Neural progenitor cell (in vitro differentiated cells): ENCODE measurements at regions not wholly inside any gene's neighbourhood (a gene's known extent, or its start where the extent isn't known, plus 50 kb on each side); places are given as distances from the start of the nearest gene placed in this dataset.
"Not testable (repeated sequence)": the region's sequence is repeated elsewhere in the genome, so short reads cannot be mapped to it uniquely, and the experiment has no call there.

ENCODE experiments used
- DNase-seq: peaks from one replicate; pipeline ENCODE4 v3.0.0-alpha.2; 2016; ENCODE audit warnings: low spot score
- H2AFZ ChIP-seq: fragments of 200-600 bp; sonication (generic); replicated peaks from 2 replicates; pipeline ENCODE4 v1.6.1; 2016; ENCODE audit warnings: antibody characterized with exemption
- H3F3A ChIP-seq: fragments of 200-600 bp; sonication (generic); 2 replicates; pipeline ENCODE4 v1.6.1; 2016; ENCODE audit warnings: antibody characterized with exemption, low read depth
- H3K27ac ChIP-seq: fragments of 200-600 bp; sonication (generic); 2 replicates; pipeline ENCODE4 v1.5.1; 2016; ENCODE audit warnings: mild to moderate bottlenecking
- H3K27me3 ChIP-seq: fragments of 200-600 bp; sonication (generic); 2 replicates; pipeline ENCODE4 v1.6.1; 2016; ENCODE audit warnings: mild to moderate bottlenecking, moderate library complexity
- H3K36me3 ChIP-seq: fragments of 200-600 bp; sonication (generic); 2 replicates; pipeline ENCODE4 v1.5.1; 2016
- H3K4me1 ChIP-seq: fragments of 200-600 bp; sonication (generic); 2 replicates; pipeline ENCODE4 v1.6.1; 2016; ENCODE audit warnings: mixed run types
- H3K4me2 ChIP-seq: fragments of 200-600 bp; sonication (generic); 2 replicates; pipeline ENCODE4 v1.6.1; 2016
- H3K4me3 ChIP-seq: fragments of 200-600 bp; sonication (generic); 2 replicates; pipeline ENCODE4 v1.5.1; 2016
- H3K79me2 ChIP-seq: fragments of 200-600 bp; sonication (generic); 2 replicates; pipeline ENCODE4 v1.6.1; 2016; ENCODE audit warnings: low read depth
- H3K9ac ChIP-seq: fragments of 200-600 bp; sonication (generic); 2 replicates; pipeline ENCODE4 v1.6.1; 2016
- H3K9me3 ChIP-seq: fragments of 200-600 bp; sonication (generic); 2 replicates; pipeline ENCODE4 v1.5.1; 2016; ENCODE audit warnings: low read depth
- H4K20me1 ChIP-seq: fragments of 200-600 bp; sonication (generic); 2 replicates; pipeline ENCODE4 v1.6.1; 2016; ENCODE audit warnings: low read depth
- H3K27ac Mint-ChIP-seq: 3 replicates; pipeline ENCODE4 v1.8.0; 2021; ENCODE audit warnings: mixed read lengths
- H3K27me3 Mint-ChIP-seq: 2 replicates; pipeline ENCODE4 v1.8.0; 2022; ENCODE audit warnings: low read depth, mild to moderate bottlenecking, inconsistent platforms, moderate library complexity, mixed read lengths; ENCODE audit not compliant: insufficient read depth
- H3K36me3 Mint-ChIP-seq: 3 replicates; pipeline ENCODE4 v1.8.0; 2021; ENCODE audit warnings: mixed read lengths
- H3K4me1 Mint-ChIP-seq: 3 replicates; pipeline ENCODE4 v1.8.0; 2021; ENCODE audit warnings: mixed read lengths
- H3K4me3 Mint-ChIP-seq: 3 replicates; pipeline ENCODE4 v1.8.0; 2021; ENCODE audit warnings: mild to moderate bottlenecking, moderate library complexity, mixed read lengths
- H3K9me3 Mint-ChIP-seq: 3 replicates; pipeline ENCODE4 v1.8.0; 2020; ENCODE audit warnings: mixed read lengths
- EZH2 ChIP-seq: fragments of 200-600 bp; sonication (generic); IDR thresholded peaks from 2 replicates; pipeline ENCODE4 v1.6.1; 2017; ENCODE audit warnings: antibody characterized with exemption, mild to moderate bottlenecking, moderate library complexity
- EZH2phosphoT487 ChIP-seq: fragments of 200-600 bp; sonication (generic); IDR thresholded peaks from 2 replicates; pipeline ENCODE4 v1.6.1; 2017; ENCODE audit warnings: antibody characterized with exemption
- TF ChIP-seq, protein P1 (sequence below): fragments of 200-600 bp; sonication (generic); IDR thresholded peaks from 2 replicates; pipeline ENCODE4 v1.5.1; 2017; ENCODE audit warnings: antibody characterized with exemption, mild to moderate bottlenecking

DNA sequence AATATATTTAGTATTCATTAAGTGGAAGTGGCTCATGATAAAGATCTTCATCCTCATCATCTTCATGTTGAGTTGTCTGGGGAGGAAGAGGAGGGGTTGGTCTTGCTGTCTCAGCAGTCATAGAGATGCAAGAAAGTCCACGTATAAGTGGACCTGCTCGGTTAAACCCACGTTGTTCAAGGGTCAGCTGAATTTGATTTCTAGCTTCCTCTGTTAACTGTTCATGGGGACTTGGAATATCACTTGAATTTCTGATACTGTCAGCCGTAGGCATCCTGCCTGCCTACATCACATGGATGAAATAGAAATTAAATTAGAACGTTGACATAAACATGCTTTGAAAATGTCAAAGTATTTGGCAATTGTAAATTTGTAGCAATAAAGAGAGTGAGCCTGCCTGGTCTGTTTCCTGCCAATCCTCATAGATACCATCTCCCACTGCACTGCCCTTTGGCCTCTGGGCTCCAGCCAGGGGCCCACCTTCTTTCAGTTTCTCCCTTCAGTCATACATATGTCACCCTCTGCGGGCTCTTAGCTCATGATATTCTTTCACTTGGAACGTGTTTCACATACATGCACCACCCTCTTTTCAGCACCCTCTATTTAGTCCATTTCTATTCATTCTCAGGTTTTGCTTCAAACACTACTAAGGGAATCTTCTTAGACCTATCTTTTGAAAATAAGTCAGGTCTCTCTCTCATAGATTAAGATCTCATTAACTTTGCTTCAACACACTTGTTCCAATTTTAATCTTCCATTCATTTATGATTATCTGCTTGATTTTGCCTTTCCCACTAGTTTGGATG lies 376.3 kb downstream of the IPMK start:
- no peaks in the 10 kb centered on the region for H3K9me3 ChIP-seq
- Mint-ChIP-seq H3K36me3 (no peaks in the 10 kb centered on the region), H3K4me3 (no peak overlapping the region), H3K27ac (no peak overlapping the region), H3K9me3 (peaks cover 2% of the 10 kb centered on the region), H3K27me3 (no peaks in the 10 kb centered on the region), H3K4me1 (no peaks in the 10 kb centered on the region)
- no peak for DNase-seq
- H3K4me1 ChIP-seq: no peaks in the 10 kb centered on the region
- no peak overlapping the region for H3K27ac ChIP-seq
- no peaks in the 10 kb centered on the region for H3K79me2 ChIP-seq
- H3K4me2 ChIP-seq: no peak overlapping the region
- no peak overlapping the region for H3K4me3 ChIP-seq
- no peaks in the 10 kb centered on the region for H4K20me1 ChIP-seq
- no peak overlapping the region for H2AFZ ChIP-seq
- H3F3A ChIP-seq: no peaks in the 10 kb centered on the region
- TF ChIP-seq EZH2phosphoT487 (no peak), EZH2 (no peak)
- TF ChIP-seq, protein P1, sequence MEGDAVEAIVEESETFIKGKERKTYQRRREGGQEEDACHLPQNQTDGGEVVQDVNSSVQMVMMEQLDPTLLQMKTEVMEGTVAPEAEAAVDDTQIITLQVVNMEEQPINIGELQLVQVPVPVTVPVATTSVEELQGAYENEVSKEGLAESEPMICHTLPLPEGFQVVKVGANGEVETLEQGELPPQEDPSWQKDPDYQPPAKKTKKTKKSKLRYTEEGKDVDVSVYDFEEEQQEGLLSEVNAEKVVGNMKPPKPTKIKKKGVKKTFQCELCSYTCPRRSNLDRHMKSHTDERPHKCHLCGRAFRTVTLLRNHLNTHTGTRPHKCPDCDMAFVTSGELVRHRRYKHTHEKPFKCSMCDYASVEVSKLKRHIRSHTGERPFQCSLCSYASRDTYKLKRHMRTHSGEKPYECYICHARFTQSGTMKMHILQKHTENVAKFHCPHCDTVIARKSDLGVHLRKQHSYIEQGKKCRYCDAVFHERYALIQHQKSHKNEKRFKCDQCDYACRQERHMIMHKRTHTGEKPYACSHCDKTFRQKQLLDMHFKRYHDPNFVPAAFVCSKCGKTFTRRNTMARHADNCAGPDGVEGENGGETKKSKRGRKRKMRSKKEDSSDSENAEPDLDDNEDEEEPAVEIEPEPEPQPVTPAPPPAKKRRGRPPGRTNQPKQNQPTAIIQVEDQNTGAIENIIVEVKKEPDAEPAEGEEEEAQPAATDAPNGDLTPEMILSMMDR: no peak
- no peaks in the 10 kb centered on the region for H3K27me3 ChIP-seq
- no peaks in the 10 kb centered on the region for H3K36me3 ChIP-seq
- no peak overlapping the region for H3K9ac ChIP-seq

DNA sequence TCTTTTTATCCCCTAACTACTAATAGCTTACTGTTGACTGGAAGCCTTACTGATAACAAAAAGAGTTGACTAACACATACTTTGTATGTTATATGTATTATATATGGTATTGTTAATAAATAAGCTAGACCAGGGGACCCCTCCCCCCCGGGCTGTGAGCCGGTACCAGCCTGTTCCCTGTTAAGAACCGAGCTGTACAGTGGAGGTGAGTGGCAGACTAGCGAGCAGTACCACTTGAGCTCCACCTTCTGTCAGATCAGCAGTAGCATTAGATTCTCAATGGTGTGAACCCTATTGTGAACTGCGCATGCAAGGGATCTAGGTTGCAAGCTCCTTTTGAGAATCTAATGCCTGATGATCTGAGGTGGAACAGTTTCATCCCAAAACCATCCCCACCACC lies 377.0 kb downstream of the IPMK start:
- Mint-ChIP-seq H3K4me1 (no peaks in the 10 kb centered on the region), H3K36me3 (no peaks in the 10 kb centered on the region), H3K4me3 (no peak overlapping the region), H3K9me3 (peaks cover 5% of the 10 kb centered on the region), H3K27ac (no peak overlapping the region), H3K27me3 (no peaks in the 10 kb centered on the region)
- H3K9me3 ChIP-seq: no peaks in the 10 kb centered on the region
- H3K4me2 ChIP-seq: no peak overlapping the region
- H3F3A ChIP-seq: no peaks in the 10 kb centered on the region
- H3K27ac ChIP-seq: no peak overlapping the region
- H3K4me1 ChIP-seq: no peaks in the 10 kb centered on the region
- no peaks in the 10 kb centered on the region for H4K20me1 ChIP-seq
- no peak overlapping the region for H3K4me3 ChIP-seq
- H3K36me3 ChIP-seq: no peaks in the 10 kb centered on the region
- DNase-seq: no peak
- no peak overlapping the region for H3K9ac ChIP-seq
- no peaks in the 10 kb centered on the region for H3K79me2 ChIP-seq
- H3K27me3 ChIP-seq: no peaks in the 10 kb centered on the region
- H2AFZ ChIP-seq: no peak overlapping the region
- no peak for TF ChIP-seq EZH2phosphoT487

DNA sequence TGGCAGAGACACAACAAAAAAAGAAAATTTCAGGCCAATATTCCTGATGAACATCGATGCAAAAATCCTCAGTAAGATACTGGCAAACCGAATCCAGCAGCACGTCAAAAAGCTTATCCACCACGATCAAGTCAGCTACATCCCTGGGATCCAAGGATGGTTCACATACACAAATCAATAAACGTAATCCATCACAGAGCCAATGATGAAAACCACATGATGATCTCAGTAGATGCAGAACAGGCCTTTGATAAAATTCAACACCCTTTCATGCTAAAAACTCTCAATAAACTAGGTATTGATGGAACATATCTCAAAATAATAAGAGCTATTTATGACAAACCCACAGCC lies 382.1 kb downstream of the IPMK start:
- H3F3A ChIP-seq, H3K4me1 Mint-ChIP-seq, H3K9me3 Mint-ChIP-seq, H3K27ac ChIP-seq, H3K36me3 Mint-ChIP-seq, DNase-seq, H3K4me2 ChIP-seq, H3K27me3 ChIP-seq, H3K9ac ChIP-seq, H4K20me1 ChIP-seq, H3K4me1 ChIP-seq, H3K27me3 Mint-ChIP-seq, H3K27ac Mint-ChIP-seq, H3K36me3 ChIP-seq, H3K9me3 ChIP-seq, H3K4me3 ChIP-seq, H3K79me2 ChIP-seq, H2AFZ ChIP-seq, H3K4me3 Mint-ChIP-seq: not testable (repeated sequence)

DNA sequence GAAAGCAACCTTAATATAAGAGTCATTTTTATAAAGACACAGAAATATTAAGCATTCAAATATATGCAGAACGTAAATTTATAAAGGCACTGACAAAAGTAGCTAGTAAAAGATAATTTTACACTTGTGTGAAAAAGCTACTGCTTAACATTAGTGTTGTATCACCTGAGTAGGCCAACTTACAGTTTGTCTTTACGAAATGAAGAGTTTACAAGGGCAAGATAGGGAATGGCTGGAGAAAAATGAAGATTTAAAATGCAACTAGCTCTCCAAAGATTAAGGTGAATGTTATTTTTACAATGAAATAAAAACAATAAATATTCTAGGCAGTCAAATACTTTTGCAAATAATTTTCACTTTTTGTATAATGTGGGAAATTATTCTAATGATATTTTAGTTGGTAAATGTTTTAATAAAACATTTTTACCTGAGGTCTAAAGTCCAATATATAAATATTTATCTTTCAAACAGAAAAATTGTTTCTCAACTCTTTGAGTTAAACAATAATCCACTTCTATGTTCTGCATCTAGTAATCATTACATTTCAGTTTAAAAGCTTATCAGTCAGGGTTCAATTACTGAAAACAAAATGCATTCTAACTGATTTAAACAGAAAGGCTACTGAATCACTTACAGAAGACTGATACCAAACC lies 382.6 kb downstream of the IPMK start:
- Histone ChIP-seq H3F3A (no peaks in the 10 kb centered on the region), H2AFZ (no peak overlapping the region), H4K20me1 (no peaks in the 10 kb centered on the region), H3K9ac (no peak overlapping the region), H3K4me3 (no peak overlapping the region), H3K79me2 (no peaks in the 10 kb centered on the region), H3K9me3 (no peaks in the 10 kb centered on the region), H3K27ac (no peak overlapping the region), H3K27me3 (no peaks in the 10 kb centered on the region), H3K36me3 (no peaks in the 10 kb centered on the region), H3K4me1 (no peaks in the 10 kb centered on the region), H3K4me2 (no peak overlapping the region)
- Mint-ChIP-seq H3K9me3 (peaks cover 3% of the 10 kb centered on the region), H3K36me3 (no peaks in the 10 kb centered on the region), H3K27me3 (no peaks in the 10 kb centered on the region), H3K4me3 (no peak overlapping the region), H3K27ac (no peak overlapping the region), H3K4me1 (no peaks in the 10 kb centered on the region)
- TF ChIP-seq EZH2phosphoT487 (no peak), EZH2 (no peak)
- TF ChIP-seq, protein P1: no peak
- no peak for DNase-seq
